HepG2 (cell line): ENCODE measurements at regions not wholly inside any gene's neighbourhood (a gene's known extent, or its start where the extent isn't known, plus 50 kb on each side); places are given as distances from the start of the nearest gene placed in this dataset.

ENCODE experiments used
- ATAC-seq: fragments of 200-7000 bp; cut with Tn5 transposase; 3 replicates; pipeline ENCODE4 v1.9.1; 2020; ENCODE audit warnings: mild to moderate bottlenecking, moderate library complexity
- BruUV-seq: library from RNA; stranded (reverse); fragments of 400-500 nt; replicated peaks from 2 replicates; lab custom pipeline; 2021; lab: Mats Ljungman, UMichigan
- CTCF ChIA-PET: fragments of 300-600 bp; formaldehyde crosslinking; extraction: SDS; loops from one replicate; lab custom pipeline; 2021; ENCODE audit warnings: low total read pairs, inconsistent platforms, low intra/inter-chr PET ratio; lab: Yijun Ruan, JAX
- POLR2A ChIA-PET: fragments of 350-600 bp; sonication (Branson Sonifier 250); formaldehyde crosslinking; loops from one replicate; lab custom pipeline; 2020; ENCODE audit warnings: antibody characterized with exemption, inconsistent platforms; lab: Yijun Ruan, JAX
- DNase-seq: peaks from one replicate; pipeline ENCODE4 v3.0.0-alpha.2; 2015; ENCODE audit warnings: low spot score
- FAIRE-seq: peaks from 3 replicates; lab custom pipeline; 2011; peaks lifted over from hg19 to GRCh38; lab: Jason Lieb, UNC
- H2AFZ ChIP-seq: one replicate; pipeline ENCODE4 v1.6.1; 2011; ENCODE audit warnings: low read length, inconsistent platforms
- H3K27ac ChIP-seq: fragments of 300-600 bp; 3 replicates; pipeline ENCODE4 v1.8.0; 2011; ENCODE audit warnings: mixed run types, mild to moderate bottlenecking, mixed read lengths, low read length, inconsistent platforms; ENCODE audit not compliant: insufficient read depth; ENCODE audit errors: extremely low read length
- H3K27me3 ChIP-seq, 2 experiments: fragments of 200-600 bp in 1 of 2; 2 replicates in 1 of 2; 3 replicates in 1 of 2; pipeline versions ENCODE4 v1.6.0 to v1.8.0; 2011; ENCODE audit warnings: low read length in 2 of 2, mild to moderate bottlenecking in 2 of 2, moderate library complexity in 2 of 2, inconsistent platforms in 1 of 2; ENCODE audit not compliant: insufficient read depth in 2 of 2, control insufficient read depth in 1 of 2
- H3K36me3 ChIP-seq, 2 experiments: fragments of 200-600 bp in 1 of 2; replicated peaks in 1 of 2; 2 replicates in 1 of 2; 3 replicates in 1 of 2; pipeline versions ENCODE4 v1.5.1 to v1.8.0; 2011; ENCODE audit warnings: low read length in 2 of 2, inconsistent platforms in 1 of 2; ENCODE audit not compliant: insufficient read depth in 2 of 2, control insufficient read depth in 1 of 2
- H3K4me1 ChIP-seq: 2 replicates; pipeline ENCODE4 v1.5.1; 2012; ENCODE audit warnings: low read length, inconsistent platforms; ENCODE audit not compliant: insufficient read depth
- H3K4me2 ChIP-seq: 2 replicates; pipeline ENCODE4 v1.6.0; 2011; ENCODE audit warnings: low read depth, low read length, inconsistent platforms
- H3K4me3 ChIP-seq, 3 experiments: fragments of 200-600 bp in 1 of 3; sonication (generic), shearing (Covaris generic) in 1 of 3; replicated peaks in 1 of 3; 2 replicates each; pipeline ENCODE4 v1.5.1; 2011 to 2016; ENCODE audit warnings: low read length in 3 of 3, inconsistent platforms in 2 of 3, low read depth in 2 of 3, mild to moderate bottlenecking in 2 of 3, control low read depth in 1 of 3, mixed read lengths in 1 of 3; ENCODE audit not compliant: insufficient read depth in 1 of 3
- H3K79me2 ChIP-seq: one replicate; pipeline ENCODE4 v1.6.1; 2011; ENCODE audit warnings: low read length, inconsistent platforms; ENCODE audit not compliant: insufficient read depth
- H3K9ac ChIP-seq: 2 replicates; pipeline ENCODE4 v1.6.0; 2011; ENCODE audit warnings: mild to moderate bottlenecking, low read depth, low read length, inconsistent platforms; ENCODE audit not compliant: insufficient read depth
- H3K9me3 ChIP-seq: 2 replicates; pipeline ENCODE4 v1.5.1; 2012; ENCODE audit warnings: mild to moderate bottlenecking, low read length
- H4K20me1 ChIP-seq: 2 replicates; pipeline ENCODE4 v1.6.0; 2011; ENCODE audit warnings: inconsistent platforms, mild to moderate bottlenecking, low read length, moderate library complexity; ENCODE audit not compliant: insufficient read depth
- FOSL1 ChIP-seq: sonication (generic); formaldehyde crosslinking; IDR thresholded peaks from 2 replicates; pipeline ENCODE4 v1.9.0; 2021; ENCODE audit warnings: missing genetic modification reagents, borderline replicate concordance
- HNRNPH1 ChIP-seq: fragments of 200-400 bp; formaldehyde crosslinking; optimal IDR thresholded peaks from 2 replicates; pipeline ENCODE3; 2017; ENCODE audit warnings: mild to moderate bottlenecking, low read depth, low read length
- ISL2 ChIP-seq: sonication (generic); formaldehyde crosslinking; IDR thresholded peaks from 2 replicates; pipeline ENCODE4 v1.5.0; 2020; ENCODE audit warnings: missing genetic modification reagents
- JUND ChIP-seq: sonication (generic); formaldehyde crosslinking; IDR thresholded peaks from 2 replicates; pipeline ENCODE4 v1.8.0; 2022; ENCODE audit warnings: mild to moderate bottlenecking, missing genetic modification reagents
- SOX5 ChIP-seq: IDR thresholded peaks from 2 replicates; pipeline ENCODE4 v1.6.1; 2016; ENCODE audit warnings: borderline replicate concordance
- SRSF4 ChIP-seq: fragments of 200-400 bp; formaldehyde crosslinking; IDR thresholded peaks from one replicate; pipeline ENCODE4 v1.6.1; 2018; ENCODE audit warnings: mild to moderate bottlenecking, low read depth, low read length, moderate library complexity; ENCODE audit not compliant: poor library complexity, severe bottlenecking
- TCF7L2 ChIP-seq: IDR thresholded peaks from 2 replicates; pipeline ENCODE4 v1.6.1; 2011; ENCODE audit warnings: mild to moderate bottlenecking, low read depth, low read length, moderate library complexity
- ZNF20 ChIP-seq: sonication (generic); formaldehyde crosslinking; IDR thresholded peaks from 2 replicates; pipeline ENCODE4 v1.4.0; 2020; ENCODE audit warnings: mild to moderate bottlenecking, moderate library complexity, missing genetic modification reagents
- WGBS: methylation state at CpG from one replicate; pipeline ENCODE4 v1.1.6; 2017; ENCODE audit warnings: low lambda C conversion rate; 5-methylcytosine and 5-hydroxymethylcytosine counted together
- in situ Hi-C: cut with HindIII; loops from 2 replicates; pipeline ENCODE4 v1.10.0; 2017; ENCODE audit warnings: low pct_unique_long_range_greater_than_20kb; ENCODE audit not compliant: extremely low pct_ligation_motif_present
- intact Hi-C: fragments of 100-400 bp; cut with micrococcal nuclease; formaldehyde crosslinking; loops from one replicate; pipeline ENCODE4 v1.10.0; 2022; ENCODE audit not compliant: unreplicated experiment
- TF ChIP-seq, protein P1 (sequence below): sonication (generic); formaldehyde crosslinking; IDR thresholded peaks from 2 replicates; pipeline ENCODE4 v1.4.0; 2020; ENCODE audit warnings: missing genetic modification reagents, borderline replicate concordance

DNA sequence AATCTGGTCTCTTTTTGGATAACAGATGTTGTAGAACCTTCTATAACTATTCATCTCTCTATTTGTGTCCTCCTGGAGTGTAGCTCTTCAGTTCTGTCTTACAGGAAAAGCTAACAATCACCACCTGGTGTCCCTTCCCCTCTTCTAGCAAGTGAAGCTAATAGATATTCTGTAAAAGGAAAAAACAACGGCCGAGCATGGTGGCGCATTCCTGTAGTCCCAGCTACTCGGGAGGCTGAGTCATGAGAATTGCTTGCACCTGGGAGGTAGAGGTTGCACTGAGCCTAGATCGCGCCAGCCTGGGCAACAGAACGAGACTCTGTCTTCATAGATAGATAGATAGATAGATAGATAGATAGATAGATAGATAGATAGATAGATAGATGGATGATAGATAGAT, 779.4 kb downstream of the TUSC7 start:
- in situ Hi-C loops (no loop called here), intact Hi-C loops (no loop called here)
- Histone ChIP-seq H3K36me3 (no peaks in the 10 kb centered on the region), H3K9ac (no peak overlapping the region), H4K20me1 (no peaks in the 10 kb centered on the region), H3K4me3 (no peak overlapping the region), H2AFZ (no peak overlapping the region), H3K4me1 (no peaks in the 10 kb centered on the region), H3K9me3 (no peaks in the 10 kb centered on the region), H3K27ac (no peak overlapping the region), H3K27me3 (no peaks in the 10 kb centered on the region), H3K4me2 (no peak overlapping the region), H3K79me2 (no peaks in the 10 kb centered on the region)
- FAIRE-seq (no peak), DNase-seq (no peak), ATAC-seq (no peak)
- WGBS, result 20% methylated on average over 7 of the region's 7 CpGs
- ChIA-PET CTCF (no interaction called here), POLR2A (no interaction called here)
- BruUV-seq, result no TSS peak
- no peak for TF ChIP-seq ZNF20 (CRISPR knock-in tag)

DNA sequence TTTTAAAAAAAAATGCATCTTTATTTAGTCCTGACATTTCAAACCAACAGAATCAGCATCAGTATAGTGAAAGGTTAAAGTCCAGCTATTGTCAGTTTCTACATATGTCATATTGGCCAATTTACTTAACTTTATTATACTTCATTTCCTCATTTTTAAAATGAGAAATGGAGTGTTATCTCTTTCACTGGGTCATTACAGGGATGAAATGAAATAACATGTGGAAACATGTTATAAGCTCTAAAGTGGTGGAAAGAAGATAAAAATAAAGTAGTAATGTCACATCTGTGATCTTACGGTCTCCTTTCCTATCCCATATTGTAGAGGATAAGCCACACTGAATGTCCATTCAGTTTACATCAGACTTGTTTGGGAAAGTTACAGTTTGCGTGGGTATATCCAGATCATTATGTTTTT, 780.1 kb downstream of the TUSC7 start:
- POLR2A ChIA-PET, result no interaction called here
- no peak overlapping the region for H3K9ac ChIP-seq
- in situ Hi-C loops, result no loop called here
- TF ChIP-seq JUND (CRISPR knock-in tag), result no peak
- TF ChIP-seq, all 625 proteins: peak for 0
- no peak overlapping the region for H3K4me3 ChIP-seq
- no peaks in the 10 kb centered on the region for H3K9me3 ChIP-seq
- H2AFZ ChIP-seq, result no peak overlapping the region
- no peak for FAIRE-seq
- DNase-seq, result no peak
- no peaks in the 10 kb centered on the region for H3K79me2 ChIP-seq
- ATAC-seq, result no peak
- no peaks in the 10 kb centered on the region for H3K27me3 ChIP-seq
- no TSS peak for BruUV-seq
- WGBS, result 24% methylated on average over 2 of the region's 2 CpGs
- H4K20me1 ChIP-seq, result no peaks in the 10 kb centered on the region
- no peaks in the 10 kb centered on the region for H3K36me3 ChIP-seq
- intact Hi-C loops, result no loop called here
- no peaks in the 10 kb centered on the region for H3K4me1 ChIP-seq
- H3K4me2 ChIP-seq, result no peak overlapping the region
- CTCF ChIA-PET, result no interaction called here
- H3K27ac ChIP-seq, result no peak overlapping the region

DNA sequence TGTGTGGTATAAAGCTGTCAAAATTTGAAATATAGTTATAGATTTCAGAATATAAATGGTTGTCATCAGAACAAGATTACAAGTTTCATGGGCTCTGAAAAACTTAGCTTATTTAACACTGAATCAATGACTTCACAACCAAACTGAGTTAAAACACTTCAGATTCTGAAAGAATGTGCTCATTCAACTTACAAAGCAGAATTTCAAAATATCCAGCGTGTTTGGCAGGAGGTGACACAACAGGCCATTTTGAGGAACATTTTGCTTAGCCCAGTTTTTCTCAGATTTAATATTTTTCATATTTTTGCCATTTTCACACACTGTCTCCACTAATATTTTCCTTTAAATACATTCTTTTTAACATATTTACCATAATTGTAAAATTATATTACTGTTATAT, 781.1 kb downstream of the TUSC7 start:
- Histone ChIP-seq H3K27ac (no peak overlapping the region), H3K4me2 (no peak overlapping the region), H4K20me1 (no peaks in the 10 kb centered on the region), H3K9ac (no peak overlapping the region), H3K36me3 (no peaks in the 10 kb centered on the region), H3K9me3 (no peaks in the 10 kb centered on the region), H3K4me1 (no peaks in the 10 kb centered on the region), H3K27me3 (no peaks in the 10 kb centered on the region), H3K79me2 (no peaks in the 10 kb centered on the region), H3K4me3 (no peak overlapping the region), H2AFZ (no peak overlapping the region)
- in situ Hi-C loops (no loop called here), intact Hi-C loops (no loop called here)
- no TSS peak for BruUV-seq
- WGBS, result 0% methylated on average over 1 of the region's 1 CpG
- CTCF ChIA-PET, result no interaction called here
- POLR2A ChIA-PET, result no interaction called here
- FAIRE-seq (no peak), ATAC-seq (no peak), DNase-seq (no peak)
- TF ChIP-seq TCF7L2 (no peak), FOSL1 (no peak), ISL2 (CRISPR knock-in tag) (no peak), SRSF4 (no peak), HNRNPH1 (no peak), SOX5 (CRISPR knock-in tag) (no peak)
- TF ChIP-seq, protein P1, sequence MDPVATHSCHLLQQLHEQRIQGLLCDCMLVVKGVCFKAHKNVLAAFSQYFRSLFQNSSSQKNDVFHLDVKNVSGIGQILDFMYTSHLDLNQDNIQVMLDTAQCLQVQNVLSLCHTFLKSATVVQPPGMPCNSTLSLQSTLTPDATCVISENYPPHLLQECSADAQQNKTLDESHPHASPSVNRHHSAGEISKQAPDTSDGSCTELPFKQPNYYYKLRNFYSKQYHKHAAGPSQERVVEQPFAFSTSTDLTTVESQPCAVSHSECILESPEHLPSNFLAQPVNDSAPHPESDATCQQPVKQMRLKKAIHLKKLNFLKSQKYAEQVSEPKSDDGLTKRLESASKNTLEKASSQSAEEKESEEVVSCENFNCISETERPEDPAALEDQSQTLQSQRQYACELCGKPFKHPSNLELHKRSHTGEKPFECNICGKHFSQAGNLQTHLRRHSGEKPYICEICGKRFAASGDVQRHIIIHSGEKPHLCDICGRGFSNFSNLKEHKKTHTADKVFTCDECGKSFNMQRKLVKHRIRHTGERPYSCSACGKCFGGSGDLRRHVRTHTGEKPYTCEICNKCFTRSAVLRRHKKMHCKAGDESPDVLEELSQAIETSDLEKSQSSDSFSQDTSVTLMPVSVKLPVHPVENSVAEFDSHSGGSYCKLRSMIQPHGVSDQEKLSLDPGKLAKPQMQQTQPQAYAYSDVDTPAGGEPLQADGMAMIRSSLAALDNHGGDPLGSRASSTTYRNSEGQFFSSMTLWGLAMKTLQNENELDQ, result no peak
